ENCODE measurements at regions not wholly inside any gene's neighbourhood (a gene's known extent, or its start where the extent isn't known, plus 50 kb on each side); places are given as distances from the start of the nearest gene placed in this dataset.
A peak's percentile ranks its signal among the peaks of the same experiment; 100 is the strongest.

GRCh38 chr2:101630224-101630949, 67.1 kb upstream of the MAP4K4 start:
- ChIA-PET CTCF (ENCODE audit: low intra/inter-chr PET ratio) (no interaction called here), POLR2A (no interaction called here)
- TF ChIP-seq KLF16 (IDR thresholded peaks at IDR 0.05) (no peak), SPI1 (IDR thresholded peaks at IDR 0.05; ENCODE audit: borderline replicate concordance, low read depth, low read length) (0 out of 2 replicates have a peak, but pooled peaks have one; percentile 39), CTCFL (IDR thresholded peaks at IDR 0.05; ENCODE audit: borderline replicate concordance, insufficient read depth, low read depth, low read length, poor library complexity, severe bottlenecking) (no peak)
- H3K9me1 ChIP-seq (ENCODE audit: control insufficient read depth, insufficient read depth, low read length): no peaks in the 10 kb centered on the region
- peaks cover 23 to 43% of the 10 kb centered on the region in 2 experiments for H3K27me3 ChIP-seq (ENCODE audit: control insufficient read depth in 2 of 2, insufficient read depth in 2 of 2, low read length in 2 of 2)
- H3K36me3 ChIP-seq (ENCODE audit: control insufficient read depth, insufficient read depth, low read length): no peaks in the 10 kb centered on the region
- H3K4me1 ChIP-seq (replicated peaks in 1 of 2; ENCODE audit: control insufficient read depth in 2 of 2, insufficient read depth in 2 of 2, low read length in 2 of 2): no peaks in the 10 kb centered on the region; a peak in 1 of 5 replicates
- no peak overlapping the region for H2AFZ ChIP-seq (ENCODE audit: low read depth, low read length)
- no peak overlapping the region for H3K4me3 ChIP-seq
- no peaks in the 10 kb centered on the region for H4K20me1 ChIP-seq (replicated peaks; ENCODE audit: control insufficient read depth, insufficient read depth, low read length)
- intact Hi-C loops (cut with micrococcal nuclease): no loop called here
- FAIRE-seq: no peak
- no peak overlapping the region for H3K9ac ChIP-seq (ENCODE audit: insufficient read depth in 1 of 2, low read depth in 2 of 2, low read length in 2 of 2)
- H3K79me2 ChIP-seq (ENCODE audit: control insufficient read depth, insufficient read depth, low read length): no peaks in the 10 kb centered on the region
- no peak overlapping the region for H3K27ac ChIP-seq (ENCODE audit: extremely low read depth, low read depth, low read length)
- H3K4me2 ChIP-seq (ENCODE audit: insufficient read depth, low read length): no peak overlapping the region
- no peaks in the 10 kb centered on the region for H3K9me3 ChIP-seq (replicated peaks; ENCODE audit: control insufficient read depth, insufficient read depth, low read depth, low read length)
- BruUV-seq (replicated peaks): no TSS peak
- ATAC-seq: no peak
- WGBS (ENCODE audit: insufficient coverage, low coverage, missing lambda C conversion rate): 8% methylated on average over 16 of the region's 18 CpGs
- DNase-seq (ENCODE audit: extremely low read depth in 1 of 4, low spot score in 3 of 4): no peak
- in situ Hi-C loops (cut with MboI): no loop called here
